ENCODE measurements at regions not wholly inside any gene's neighbourhood (a gene's known extent, or its start where the extent isn't known, plus 50 kb on each side); places are given as distances from the start of the nearest gene placed in this dataset.

GRCh38 chr4:110683601-110684000 lies 60.7 kb upstream of the PITX2 start:
- TF ChIP-seq CTCF (IDR thresholded peaks at IDR 0.05; ENCODE audit: poor library complexity): no peak
- TF ChIP-seq EZH2 (IDR thresholded peaks at IDR 0.05; ENCODE audit: borderline replicate concordance): no peak
